ENCODE measurements at regions not wholly inside any gene's neighbourhood (a gene's known extent, or its start where the extent isn't known, plus 50 kb on each side); places are given as distances from the start of the nearest gene placed in this dataset.
A peak's percentile ranks its signal among the peaks of the same experiment; 100 is the strongest.

- no peak for ATAC-seq
- Mint-ChIP-seq H3K27ac (peak overlapping the region; percentile 22 to 81), H3K9me3 (no peaks in the 10 kb centered on the region), H3K36me3 (no peaks in the 10 kb centered on the region)
- no peak for DNase-seq (ENCODE audit: low spot score in 2 of 2)
Observed at GRCh38 chr10:133023216-133023843, 64.4 kb upstream of the ADGRA1 start.

- Mint-ChIP-seq H3K9me3 (no peaks in the 10 kb centered on the region), H3K36me3 (no peaks in the 10 kb centered on the region), H3K27ac (no peak overlapping the region)
- no peak for ATAC-seq
- no peak for DNase-seq (ENCODE audit: low spot score in 2 of 2)
Observed at GRCh38 chr10:133022776-133023100, 65.0 kb upstream of the ADGRA1 start.

GRCh38 chr10:133021963-133022775 lies 65.6 kb upstream of the ADGRA1 start:
- DNase-seq (ENCODE audit: low spot score in 2 of 2) = no peak
- Mint-ChIP-seq H3K27ac (no peak overlapping the region), H3K9me3 (no peaks in the 10 kb centered on the region), H3K36me3 (no peaks in the 10 kb centered on the region)
- ATAC-seq = no peak

GRCh38 chr10:133021116-133021962 lies 66.4 kb upstream of the ADGRA1 start:
- H3K9me3 Mint-ChIP-seq = no peaks in the 10 kb centered on the region
- no peak for ATAC-seq
- DNase-seq (ENCODE audit: low spot score in 2 of 2) = no peak
- no peaks in the 10 kb centered on the region for H3K36me3 Mint-ChIP-seq
- no peak overlapping the region for H3K27ac Mint-ChIP-seq

GRCh38 chr10:133020193-133020817 lies 67.4 kb upstream of the ADGRA1 start:
- H3K36me3 Mint-ChIP-seq = no peaks in the 10 kb centered on the region
- DNase-seq (ENCODE audit: low spot score in 2 of 2) (no peak), ATAC-seq (no peak)
- no peak overlapping the region for H3K27ac Mint-ChIP-seq
- H3K9me3 Mint-ChIP-seq = no peaks in the 10 kb centered on the region

GRCh38 chr10:133019651-133020050 lies 68.1 kb upstream of the ADGRA1 start:
- Mint-ChIP-seq H3K9me3 (no peaks in the 10 kb centered on the region), H3K27ac (no peak overlapping the region), H3K36me3 (no peaks in the 10 kb centered on the region)
- ATAC-seq (no peak), DNase-seq (ENCODE audit: low spot score in 2 of 2) (no peak)

GRCh38 chr10:133019191-133019590 lies 68.5 kb upstream of the ADGRA1 start:
- ATAC-seq (no peak), DNase-seq (ENCODE audit: low spot score in 2 of 2) (no peak)
- Mint-ChIP-seq H3K9me3 (no peaks in the 10 kb centered on the region), H3K27ac (no peak overlapping the region), H3K36me3 (no peaks in the 10 kb centered on the region)

- no peaks in the 10 kb centered on the region for H3K9me3 Mint-ChIP-seq
- H3K27ac Mint-ChIP-seq = no peak overlapping the region
- ATAC-seq (no peak), DNase-seq (ENCODE audit: low spot score in 2 of 2) (no peak)
- no peaks in the 10 kb centered on the region for H3K36me3 Mint-ChIP-seq
Observed at GRCh38 chr10:133018491-133018890, 69.2 kb upstream of the ADGRA1 start.

- DNase-seq (ENCODE audit: low spot score in 2 of 2) (no peak), ATAC-seq (no peak)
- Mint-ChIP-seq H3K36me3 (no peaks in the 10 kb centered on the region), H3K27ac (no peak overlapping the region), H3K9me3 (no peaks in the 10 kb centered on the region)
Observed at GRCh38 chr10:133017203-133017601, 70.5 kb upstream of the ADGRA1 start.

GRCh38 chr10:133016493-133017202 lies 71.1 kb upstream of the ADGRA1 start:
- DNase-seq (ENCODE audit: low spot score in 2 of 2) (no peak), ATAC-seq (no peak)
- H3K36me3 Mint-ChIP-seq = no peaks in the 10 kb centered on the region
- no peaks in the 10 kb centered on the region for H3K9me3 Mint-ChIP-seq
- H3K27ac Mint-ChIP-seq = no peak overlapping the region

GRCh38 chr10:133015816-133016462 lies 71.8 kb upstream of the ADGRA1 start:
- H3K9me3 Mint-ChIP-seq = no peaks in the 10 kb centered on the region
- DNase-seq (ENCODE audit: low spot score in 2 of 2) (no peak), ATAC-seq (no peak)
- no peaks in the 10 kb centered on the region for H3K36me3 Mint-ChIP-seq
- H3K27ac Mint-ChIP-seq = no peak overlapping the region

GRCh38 chr10:133015321-133015720 lies 72.4 kb upstream of the ADGRA1 start:
- DNase-seq (ENCODE audit: low spot score in 2 of 2) (no peak), ATAC-seq (no peak)
- no peaks in the 10 kb centered on the region for H3K36me3 Mint-ChIP-seq
- H3K9me3 Mint-ChIP-seq = no peaks in the 10 kb centered on the region
- no peak overlapping the region for H3K27ac Mint-ChIP-seq

GRCh38 chr10:133014416-133015210 lies 72.2 kb upstream of the CFAP46 start:
- Mint-ChIP-seq H3K27ac (no peak overlapping the region), H3K36me3 (no peaks in the 10 kb centered on the region), H3K9me3 (no peaks in the 10 kb centered on the region)
- DNase-seq (ENCODE audit: low spot score in 2 of 2) (no peak), ATAC-seq (no peak)

- no peak overlapping the region for H3K27ac Mint-ChIP-seq
- ATAC-seq (no peak), DNase-seq (ENCODE audit: low spot score in 2 of 2) (no peak)
- no peaks in the 10 kb centered on the region for H3K36me3 Mint-ChIP-seq
- no peaks in the 10 kb centered on the region for H3K9me3 Mint-ChIP-seq
Observed at GRCh38 chr10:133013463-133013862, 71.1 kb upstream of the CFAP46 start.

GRCh38 chr10:133012573-133013359 lies 70.4 kb upstream of the CFAP46 start:
- no peak for DNase-seq (ENCODE audit: low spot score in 2 of 2)
- no peaks in the 10 kb centered on the region for H3K36me3 Mint-ChIP-seq
- no peak for ATAC-seq
- H3K27ac Mint-ChIP-seq = no peak overlapping the region
- H3K9me3 Mint-ChIP-seq = no peaks in the 10 kb centered on the region
